B cell (primary cell): ENCODE measurements at regions not wholly inside any gene's neighbourhood (a gene's known extent, or its start where the extent isn't known, plus 50 kb on each side); places are given as distances from the start of the nearest gene placed in this dataset.

ENCODE experiments used
- CTCF ChIP-seq: fragments of 200-600 bp; IDR thresholded peaks from one replicate; pipeline ENCODE4 v1.8.0; 2022; ENCODE audit warnings: antibody characterized with exemption, mild to moderate bottlenecking
- EZH2 ChIP-seq: IDR thresholded peaks from 2 replicates; pipeline ENCODE4 v1.6.1; 2012; ENCODE audit warnings: borderline replicate concordance, low read depth, mild to moderate bottlenecking, moderate library complexity, low read length; ENCODE audit not compliant: insufficient read depth, poor library complexity, severe bottlenecking

GRCh38 chr17:27980043-27980442 is 62.4 kb upstream of the NLK start:
- TF ChIP-seq CTCF (no peak), EZH2 (no peak)
